Epithelial cell of prostate (primary cell): ENCODE measurements at regions not wholly inside any gene's neighbourhood (a gene's known extent, or its start where the extent isn't known, plus 50 kb on each side); places are given as distances from the start of the nearest gene placed in this dataset.
"Not testable (repeated sequence)": the region's sequence is repeated elsewhere in the genome, so short reads cannot be mapped to it uniquely, and the experiment has no call there.

Experiments
- DNase-seq: peaks from one replicate; pipeline ENCODE4 v3.0.0-alpha.2; 2011; ENCODE audit warnings: low read depth, low spot score
- H3K27ac ChIP-seq: fragments of 450-650 bp; 2 replicates; pipeline ENCODE4 v1.5.1; 2017; ENCODE audit warnings: mild to moderate bottlenecking

DNA sequence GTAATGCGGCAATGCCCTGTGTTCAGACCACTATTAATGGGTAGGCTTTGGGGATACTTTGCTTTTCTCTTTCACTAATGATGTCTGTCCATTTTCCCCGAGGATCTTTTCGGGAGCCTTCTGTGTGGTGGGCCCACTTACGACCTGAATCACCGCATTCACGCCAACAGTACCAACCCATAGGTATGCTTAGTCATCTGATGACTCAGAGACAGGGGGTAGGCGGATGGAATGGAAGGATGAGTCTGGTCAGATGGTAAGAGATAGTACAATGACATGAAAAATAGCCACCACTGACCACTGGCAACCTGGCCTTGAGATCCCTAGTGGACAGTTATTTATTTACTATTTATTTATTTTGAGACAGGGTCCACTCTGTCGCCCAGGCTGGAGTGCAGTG is 76.0 kb upstream of the DHRSX start:
- DNase-seq: no peak
- no peak overlapping the region for H3K27ac ChIP-seq

DNA sequence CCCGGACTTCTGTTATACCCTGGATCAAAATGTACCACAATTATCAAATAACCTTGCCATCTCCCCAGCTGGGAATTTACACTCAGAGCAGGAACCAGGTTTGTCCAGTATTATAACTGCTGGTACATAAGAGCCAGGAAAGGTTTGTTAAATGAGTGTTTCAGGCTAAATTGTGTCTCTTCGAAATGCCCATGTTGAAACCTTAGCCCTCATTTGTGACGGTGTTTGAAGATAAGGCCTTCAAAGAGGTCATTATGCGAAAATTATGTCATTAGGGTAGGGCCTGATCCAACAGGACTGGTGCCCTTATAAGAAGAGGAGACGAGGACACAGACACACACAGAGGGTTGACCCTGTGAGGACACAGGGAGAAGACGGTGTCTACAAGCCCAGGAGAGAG is 73.5 kb upstream of the DHRSX start:
- H3K27ac ChIP-seq: no peak overlapping the region
- DNase-seq: no peak

DNA sequence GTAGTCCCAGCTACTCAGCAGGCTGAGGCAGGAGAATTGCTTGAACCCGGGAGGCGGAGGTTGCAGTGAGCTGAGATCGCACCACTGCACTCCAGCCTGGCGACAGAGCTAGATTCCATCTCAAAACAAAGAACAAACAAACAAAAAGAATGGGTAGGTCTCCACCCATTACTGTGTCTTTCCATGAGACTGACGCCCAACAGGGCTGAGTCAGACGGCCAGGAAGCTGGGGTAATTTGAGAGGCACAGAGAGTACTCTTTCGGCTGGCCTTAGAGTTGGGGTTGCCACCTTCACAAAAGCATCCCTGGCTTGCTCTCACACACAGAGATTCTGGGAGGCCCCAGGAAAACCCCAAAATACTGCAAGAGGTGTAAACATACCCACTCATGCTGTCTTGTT is 72.0 kb upstream of the DHRSX start:
- no peak for DNase-seq

DNA sequence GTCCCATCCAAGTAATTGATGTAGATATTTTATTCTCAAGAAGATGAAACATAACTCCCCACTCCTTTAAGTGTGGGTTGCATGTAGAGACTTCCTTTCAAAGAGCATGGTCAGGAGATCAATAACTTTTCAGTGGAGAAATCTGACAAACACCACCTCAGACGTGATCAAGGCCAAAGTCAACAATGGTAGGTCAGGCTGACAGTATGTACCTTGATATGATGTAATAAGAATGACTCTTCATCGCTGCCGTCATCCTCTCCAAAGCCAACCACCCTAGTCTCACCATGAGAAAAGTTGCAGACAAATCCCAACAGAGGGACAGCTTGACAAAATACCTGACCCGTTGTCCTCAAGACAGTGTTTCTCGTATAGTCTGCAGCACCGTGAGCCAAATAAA is 67.3 kb upstream of the DHRSX start:
- H3K27ac ChIP-seq: no peak overlapping the region
- no peak for DNase-seq

More for the DNA sequence above, 72.0 kb upstream of the DHRSX start:
- no peak overlapping the region for H3K27ac ChIP-seq

DNA sequence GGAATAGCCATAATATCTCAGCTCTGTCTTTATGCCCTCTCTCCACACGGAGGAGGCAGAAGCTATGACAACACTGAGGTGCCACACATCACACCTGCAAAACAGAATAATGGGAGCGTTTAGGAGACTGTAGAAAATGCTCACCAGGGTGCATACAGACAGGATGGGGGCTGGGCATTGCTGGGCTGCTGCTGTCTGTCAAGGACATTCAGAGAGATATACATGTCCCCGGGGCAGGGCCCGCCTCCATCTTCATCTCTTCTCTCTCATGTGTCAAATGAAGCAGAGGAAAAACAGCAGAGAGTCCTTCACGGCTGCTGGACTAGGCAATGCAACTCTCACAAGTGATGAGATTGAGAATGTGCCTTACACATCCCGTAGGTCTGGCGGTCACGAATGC is 65.3 kb upstream of the DHRSX start:
- DNase-seq: no peak

DNA sequence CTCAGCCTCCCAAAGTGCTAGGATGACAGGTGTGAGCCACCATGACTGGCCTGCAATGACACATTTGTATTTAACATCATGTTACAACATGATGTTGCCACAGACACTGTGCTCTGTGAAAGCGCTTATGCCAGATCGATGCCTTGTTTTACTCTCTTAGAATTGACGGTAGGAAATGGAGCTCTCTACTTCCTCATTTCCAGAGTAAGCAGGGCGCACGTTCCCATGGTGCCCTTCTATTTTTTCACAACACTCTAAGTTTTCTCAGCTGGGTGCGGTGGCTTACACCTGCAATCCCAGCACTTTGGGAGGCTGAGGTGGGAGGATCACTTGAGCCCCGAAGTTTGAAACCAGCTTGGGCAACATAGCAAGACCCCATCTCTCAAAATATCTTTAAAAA is 60.7 kb upstream of the DHRSX start:
- H3K27ac ChIP-seq: no peak overlapping the region
- no peak for DNase-seq

More for the DNA sequence above, 65.3 kb upstream of the DHRSX start:
- H3K27ac ChIP-seq: no peak overlapping the region

DNA sequence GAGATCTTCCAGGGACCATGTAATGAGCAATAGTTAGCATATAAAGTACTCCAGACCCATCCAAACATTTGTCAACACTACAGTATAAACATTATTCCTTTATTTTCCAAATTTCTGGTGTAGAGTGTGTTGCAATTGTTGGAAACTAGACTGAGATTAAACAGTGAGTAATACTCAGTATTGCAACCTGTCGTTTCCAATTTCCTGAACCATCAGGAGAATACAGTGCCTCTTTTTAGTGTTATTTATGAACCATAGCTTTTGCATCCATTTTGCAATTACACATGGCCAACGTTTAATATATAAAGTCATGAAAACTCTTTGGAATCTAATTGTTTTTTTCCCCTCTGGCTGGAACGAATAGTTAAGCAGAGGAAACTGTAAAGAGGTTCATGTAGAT is 58.3 kb upstream of the DHRSX start:
- no peak overlapping the region for H3K27ac ChIP-seq
- no peak for DNase-seq

DNA sequence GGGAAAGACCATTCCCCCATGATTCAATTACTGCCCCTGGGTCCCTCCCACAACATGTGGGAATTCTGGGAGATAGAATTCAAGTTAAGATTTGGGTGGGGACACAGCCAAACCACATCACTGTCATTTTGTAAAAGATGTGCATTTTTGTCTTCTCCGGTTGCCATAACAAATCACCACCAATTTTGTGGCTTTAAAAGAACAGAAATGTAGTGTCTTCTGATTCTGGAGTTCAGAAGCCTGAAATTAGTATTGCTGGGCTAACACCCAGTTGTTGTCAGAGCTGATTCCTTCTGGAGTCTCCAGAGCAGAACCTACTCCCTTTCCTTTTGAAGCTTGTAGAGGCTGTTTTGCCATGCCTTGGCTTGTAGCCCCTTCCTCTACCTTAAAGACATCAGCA is 54.1 kb upstream of the DHRSX start:
- no peak for DNase-seq
- no peak overlapping the region for H3K27ac ChIP-seq

DNA sequence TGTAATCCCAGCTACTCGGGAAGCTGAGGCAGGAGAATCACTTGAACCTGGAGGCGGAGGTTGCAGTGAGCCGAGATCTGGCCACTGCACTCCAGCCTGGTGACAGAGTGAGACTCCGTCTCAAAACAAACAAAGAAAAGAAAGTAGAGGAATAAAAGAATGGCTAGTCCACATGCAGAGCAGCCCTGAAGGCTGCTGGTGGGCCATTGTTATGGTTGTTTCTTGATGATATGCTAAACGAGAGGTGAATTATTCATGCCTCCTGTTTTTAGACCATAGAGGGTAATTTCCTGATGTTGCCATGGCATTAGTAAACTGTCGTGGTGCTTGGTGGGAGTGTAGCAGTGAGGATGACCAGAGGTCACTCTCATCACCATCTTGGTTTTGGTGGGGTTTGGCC is 53.3 kb upstream of the DHRSX start:
- not testable (repeated sequence) for DNase-seq, H3K27ac ChIP-seq

DNA sequence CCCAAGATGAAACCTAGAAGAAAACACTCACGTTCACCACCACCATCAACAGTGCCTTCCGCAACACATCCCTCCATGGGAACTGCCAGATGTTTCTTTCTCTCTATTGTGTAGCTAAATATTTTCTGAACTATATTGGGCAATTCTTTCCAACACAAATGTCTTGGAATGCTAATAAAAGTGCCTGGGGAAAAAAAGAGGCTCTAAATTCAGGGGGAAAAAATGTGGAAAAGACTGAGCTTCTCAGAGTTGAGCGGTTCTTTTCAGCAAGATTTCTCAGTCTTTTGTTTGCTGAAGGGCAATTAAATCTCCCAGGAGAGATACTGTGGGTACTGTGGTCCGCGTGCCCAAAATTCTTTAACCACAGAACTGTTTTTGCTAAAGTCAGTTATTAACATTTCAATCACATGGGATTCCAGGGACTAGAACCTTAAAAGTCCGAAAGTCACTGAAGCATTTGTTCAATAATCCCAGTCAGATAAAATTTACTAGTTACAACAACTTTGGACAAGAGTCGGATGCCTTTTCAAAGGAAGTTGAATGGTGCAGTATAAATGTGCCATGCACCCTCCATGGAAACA is 51.9 kb upstream of the DHRSX start:
- no peak for DNase-seq
- no peak overlapping the region for H3K27ac ChIP-seq

DNA sequence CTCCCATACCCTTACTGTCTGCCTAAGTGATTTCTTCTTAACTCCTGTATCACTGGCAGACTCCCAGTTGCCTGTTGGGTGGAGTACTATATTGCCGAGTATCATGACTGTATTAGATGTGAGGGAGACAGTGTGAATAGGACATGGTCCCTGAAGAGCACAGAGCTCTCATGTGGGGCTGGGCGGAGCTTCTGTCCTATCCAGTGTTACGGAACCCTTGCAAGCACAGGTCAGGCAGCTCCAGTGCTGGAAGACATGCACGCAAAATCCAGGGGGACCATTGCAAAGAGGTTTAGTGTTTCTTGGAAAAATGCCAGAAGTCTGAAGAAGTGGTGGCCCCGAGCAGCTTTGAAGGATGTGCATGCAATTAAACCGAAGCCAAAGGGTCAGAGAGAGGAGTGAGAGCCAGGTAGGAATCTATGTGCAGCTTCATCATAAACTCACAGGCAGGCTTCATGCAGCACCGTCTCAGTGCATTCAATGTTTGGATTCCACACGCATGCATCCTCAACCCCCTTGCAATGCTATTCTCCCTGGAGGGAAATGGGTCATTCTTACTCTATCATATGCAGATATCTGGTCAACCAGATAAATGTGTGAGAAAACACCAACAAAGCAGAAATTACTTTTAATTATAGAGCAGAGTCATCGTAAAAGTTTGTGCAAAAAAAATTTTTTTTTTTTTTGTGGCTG is 49.7 kb upstream of the DHRSX start:
- H3K27ac ChIP-seq: no peak overlapping the region
- no peak for DNase-seq
